ENCODE measurements at regions not wholly inside any gene's neighbourhood (a gene's known extent, or its start where the extent isn't known, plus 50 kb on each side); places are given as distances from the start of the nearest gene placed in this dataset.

GRCh38 chr1:230518511-230518910 lies 92.4 kb upstream of the PGBD5 start:
- Histone ChIP-seq H3K9me3 (ENCODE audit: severe bottlenecking) (no peaks in the 10 kb centered on the region), H3K27me3 (ENCODE audit: insufficient read depth, poor library complexity, severe bottlenecking) (no peaks in the 10 kb centered on the region), H3K4me3 (ENCODE audit: severe bottlenecking) (no peak overlapping the region), H3K4me1 (ENCODE audit: insufficient read depth, poor library complexity, severe bottlenecking) (no peaks in the 10 kb centered on the region), H3K27ac (ENCODE audit: poor library complexity, severe bottlenecking) (no peak overlapping the region), H3K36me3 (ENCODE audit: low read depth) (no peaks in the 10 kb centered on the region)
- no peak for TF ChIP-seq CTCF (IDR thresholded peaks at IDR 0.05; ENCODE audit: poor library complexity, severe bottlenecking)
- no peak for ATAC-seq (ENCODE audit: low read depth)
- DNase-seq (ENCODE audit: low spot score) = no peak

- DNase-seq (ENCODE audit: low spot score) = no peak
- ATAC-seq (ENCODE audit: low read depth) = peak; percentile 33; the same call in 1 of the 3 replicates
- Histone ChIP-seq H3K4me3 (ENCODE audit: severe bottlenecking) (no peak overlapping the region), H3K27ac (ENCODE audit: poor library complexity, severe bottlenecking) (no peak overlapping the region), H3K4me1 (ENCODE audit: insufficient read depth, poor library complexity, severe bottlenecking) (no peaks in the 10 kb centered on the region), H3K36me3 (ENCODE audit: low read depth) (no peaks in the 10 kb centered on the region), H3K9me3 (ENCODE audit: severe bottlenecking) (no peaks in the 10 kb centered on the region), H3K27me3 (ENCODE audit: insufficient read depth, poor library complexity, severe bottlenecking) (no peaks in the 10 kb centered on the region)
- TF ChIP-seq CTCF (IDR thresholded peaks at IDR 0.05; ENCODE audit: poor library complexity, severe bottlenecking) = no peak
Measured at GRCh38 chr1:230517786-230518185, 91.7 kb upstream of the PGBD5 start.

GRCh38 chr1:230517326-230517725 lies 91.2 kb upstream of the PGBD5 start:
- no peak overlapping the region for H3K27ac ChIP-seq (ENCODE audit: poor library complexity, severe bottlenecking)
- H3K27me3 ChIP-seq (ENCODE audit: insufficient read depth, poor library complexity, severe bottlenecking) = no peaks in the 10 kb centered on the region
- no peaks in the 10 kb centered on the region for H3K36me3 ChIP-seq (ENCODE audit: low read depth)
- H3K4me3 ChIP-seq (ENCODE audit: severe bottlenecking) = no peak overlapping the region
- no peak for TF ChIP-seq CTCF (IDR thresholded peaks at IDR 0.05; ENCODE audit: poor library complexity, severe bottlenecking)
- no peaks in the 10 kb centered on the region for H3K9me3 ChIP-seq (ENCODE audit: severe bottlenecking)
- DNase-seq (ENCODE audit: low spot score) = no peak
- no peaks in the 10 kb centered on the region for H3K4me1 ChIP-seq (ENCODE audit: insufficient read depth, poor library complexity, severe bottlenecking)
- ATAC-seq (ENCODE audit: low read depth) = no peak

- Histone ChIP-seq H3K27me3 (ENCODE audit: insufficient read depth, poor library complexity, severe bottlenecking) (no peaks in the 10 kb centered on the region), H3K36me3 (ENCODE audit: low read depth) (no peaks in the 10 kb centered on the region), H3K9me3 (ENCODE audit: severe bottlenecking) (no peaks in the 10 kb centered on the region), H3K4me3 (ENCODE audit: severe bottlenecking) (no peak overlapping the region), H3K4me1 (ENCODE audit: insufficient read depth, poor library complexity, severe bottlenecking) (no peaks in the 10 kb centered on the region), H3K27ac (ENCODE audit: poor library complexity, severe bottlenecking) (no peak overlapping the region)
- ATAC-seq (ENCODE audit: low read depth) = no peak
- DNase-seq (ENCODE audit: low spot score) = no peak
- TF ChIP-seq CTCF (IDR thresholded peaks at IDR 0.05; ENCODE audit: poor library complexity, severe bottlenecking) = no peak
Measured at GRCh38 chr1:230516889-230517288, 90.8 kb upstream of the PGBD5 start.

- H3K9me3 ChIP-seq (ENCODE audit: severe bottlenecking) = no peaks in the 10 kb centered on the region
- DNase-seq (ENCODE audit: low spot score) (no peak), ATAC-seq (ENCODE audit: low read depth) (no peak)
- no peak overlapping the region for H3K4me3 ChIP-seq (ENCODE audit: severe bottlenecking)
- no peak overlapping the region for H3K27ac ChIP-seq (ENCODE audit: poor library complexity, severe bottlenecking)
- no peak for TF ChIP-seq CTCF (IDR thresholded peaks at IDR 0.05; ENCODE audit: poor library complexity, severe bottlenecking)
- H3K36me3 ChIP-seq (ENCODE audit: low read depth) = no peaks in the 10 kb centered on the region
- H3K4me1 ChIP-seq (ENCODE audit: insufficient read depth, poor library complexity, severe bottlenecking) = no peaks in the 10 kb centered on the region
- H3K27me3 ChIP-seq (ENCODE audit: insufficient read depth, poor library complexity, severe bottlenecking) = no peaks in the 10 kb centered on the region
Measured at GRCh38 chr1:230515451-230516145, 89.5 kb upstream of the PGBD5 start.

All from RWPE2 (cell line).